HG03159 (cell line): ENCODE measurements at regions not wholly inside any gene's neighbourhood (a gene's known extent, or its start where the extent isn't known, plus 50 kb on each side); places are given as distances from the start of the nearest gene placed in this dataset.

Source experiments
- ATAC-seq: cut with Tn5 transposase; IDR thresholded peaks from one replicate; pipeline ENCODE4 v1.9.1; 2021; ENCODE audit warnings: mild to moderate bottlenecking, moderate library complexity; ENCODE audit not compliant: unreplicated experiment

GRCh38 chr12:93173178-93173957, 204.4 kb upstream of the NUDT4 start:
- no peak for ATAC-seq

- ATAC-seq = no peak
Measured at GRCh38 chr12:93174048-93174447, 203.7 kb upstream of the NUDT4 start.

GRCh38 chr12:93174473-93174872, 203.3 kb upstream of the NUDT4 start:
- no peak for ATAC-seq

- ATAC-seq = no peak
Measured at GRCh38 chr12:93176165-93176564, 201.6 kb upstream of the NUDT4 start.

- no peak for ATAC-seq
Measured at GRCh38 chr12:93176610-93177126, 201.1 kb upstream of the NUDT4 start.

GRCh38 chr12:93177208-93178153, 200.2 kb upstream of the NUDT4 start:
- ATAC-seq = no peak

GRCh38 chr12:93178154-93178878, 199.4 kb upstream of the NUDT4 start:
- no peak for ATAC-seq

GRCh38 chr12:93179792-93180191, 197.9 kb upstream of the NUDT4 start:
- ATAC-seq = no peak

GRCh38 chr12:93180566-93180965, 197.2 kb upstream of the NUDT4 start:
- ATAC-seq = no peak

- no peak for ATAC-seq
Measured at GRCh38 chr12:93181409-93181965, 196.2 kb upstream of the NUDT4 start.

GRCh38 chr12:93183940-93184671, 193.6 kb upstream of the NUDT4 start:
- peak; percentile 94 for ATAC-seq

- ATAC-seq = peak; percentile 9
Measured at GRCh38 chr12:93184672-93185368, 192.9 kb upstream of the NUDT4 start.

- ATAC-seq = no peak
Measured at GRCh38 chr12:93185369-93185741, 192.4 kb upstream of the NUDT4 start.

GRCh38 chr12:93186131-93186530, 191.6 kb upstream of the NUDT4 start:
- no peak for ATAC-seq

- no peak for ATAC-seq
Measured at GRCh38 chr12:93186621-93187020, 191.1 kb upstream of the NUDT4 start.

GRCh38 chr12:93191423-93191822, 186.3 kb upstream of the NUDT4 start:
- ATAC-seq = no peak

- ATAC-seq = no peak
Measured at GRCh38 chr12:93191956-93192355, 185.8 kb upstream of the NUDT4 start.

- ATAC-seq = no peak
Measured at GRCh38 chr12:93192878-93193277, 184.8 kb upstream of the NUDT4 start.

GRCh38 chr12:93195511-93195910, 182.2 kb upstream of the NUDT4 start:
- no peak for ATAC-seq
